Progenitor cell of endocrine pancreas (in vitro differentiated cells): ENCODE measurements at regions not wholly inside any gene's neighbourhood (a gene's known extent, or its start where the extent isn't known, plus 50 kb on each side); places are given as distances from the start of the nearest gene placed in this dataset.

Experiments
- DNase-seq: peaks from one replicate; pipeline ENCODE4 v3.0.0; 2021; ENCODE audit warnings: low spot score; ENCODE audit not compliant: unreplicated experiment
- H3K27ac Mint-ChIP-seq: 2 replicates; pipeline ENCODE4 v1.8.0; 2021; ENCODE audit warnings: mild to moderate bottlenecking, moderate library complexity, mixed read lengths
- H3K27me3 Mint-ChIP-seq: 2 replicates; pipeline ENCODE4 v1.8.0; 2021; ENCODE audit warnings: mixed read lengths
- H3K36me3 Mint-ChIP-seq: 2 replicates; pipeline ENCODE4 v1.8.0; 2022; ENCODE audit warnings: mixed read lengths; ENCODE audit not compliant: insufficient read depth
- H3K4me1 Mint-ChIP-seq: 2 replicates; pipeline ENCODE4 v1.8.0; 2021; ENCODE audit warnings: low read depth, mixed read lengths
- H3K4me3 Mint-ChIP-seq: 2 replicates; pipeline ENCODE4 v1.8.0; 2021; ENCODE audit warnings: low read depth, mild to moderate bottlenecking, moderate library complexity, mixed read lengths
- H3K9me3 Mint-ChIP-seq: 2 replicates; pipeline ENCODE4 v1.8.0; 2021; ENCODE audit warnings: low read depth, mixed read lengths
- TF ChIP-seq, protein P1 (sequence below): fragments of 200-600 bp; sonication (generic); IDR thresholded peaks from one replicate; pipeline ENCODE4 v1.5.0; 2021; ENCODE audit warnings: antibody characterized with exemption, mild to moderate bottlenecking; ENCODE audit not compliant: unreplicated experiment

DNA sequence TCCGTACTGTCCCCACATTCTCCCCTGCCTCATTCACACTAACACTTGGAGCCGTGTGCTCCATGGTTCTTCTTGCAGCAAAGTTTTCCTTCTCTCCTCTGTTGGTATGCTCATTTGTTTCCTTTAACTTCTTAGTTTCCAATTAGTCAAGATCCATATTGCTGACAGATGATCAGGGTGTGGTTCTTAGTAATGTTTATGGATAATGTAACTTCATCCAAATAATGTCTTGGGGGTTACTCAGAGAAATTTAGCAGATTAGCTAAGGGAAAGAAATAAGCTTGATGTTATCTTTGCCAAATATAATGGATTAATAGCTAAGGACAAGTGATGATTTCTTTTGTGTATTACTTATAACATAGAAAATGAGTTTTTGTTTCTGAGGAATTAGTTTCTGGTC lies 174.4 kb downstream of the NUFIP1 start:
- TF ChIP-seq, protein P1, sequence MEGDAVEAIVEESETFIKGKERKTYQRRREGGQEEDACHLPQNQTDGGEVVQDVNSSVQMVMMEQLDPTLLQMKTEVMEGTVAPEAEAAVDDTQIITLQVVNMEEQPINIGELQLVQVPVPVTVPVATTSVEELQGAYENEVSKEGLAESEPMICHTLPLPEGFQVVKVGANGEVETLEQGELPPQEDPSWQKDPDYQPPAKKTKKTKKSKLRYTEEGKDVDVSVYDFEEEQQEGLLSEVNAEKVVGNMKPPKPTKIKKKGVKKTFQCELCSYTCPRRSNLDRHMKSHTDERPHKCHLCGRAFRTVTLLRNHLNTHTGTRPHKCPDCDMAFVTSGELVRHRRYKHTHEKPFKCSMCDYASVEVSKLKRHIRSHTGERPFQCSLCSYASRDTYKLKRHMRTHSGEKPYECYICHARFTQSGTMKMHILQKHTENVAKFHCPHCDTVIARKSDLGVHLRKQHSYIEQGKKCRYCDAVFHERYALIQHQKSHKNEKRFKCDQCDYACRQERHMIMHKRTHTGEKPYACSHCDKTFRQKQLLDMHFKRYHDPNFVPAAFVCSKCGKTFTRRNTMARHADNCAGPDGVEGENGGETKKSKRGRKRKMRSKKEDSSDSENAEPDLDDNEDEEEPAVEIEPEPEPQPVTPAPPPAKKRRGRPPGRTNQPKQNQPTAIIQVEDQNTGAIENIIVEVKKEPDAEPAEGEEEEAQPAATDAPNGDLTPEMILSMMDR = no peak
- Mint-ChIP-seq H3K36me3 (no peaks in the 10 kb centered on the region), H3K4me3 (no peak overlapping the region), H3K9me3 (no peaks in the 10 kb centered on the region), H3K27me3 (no peaks in the 10 kb centered on the region), H3K27ac (no peak overlapping the region), H3K4me1 (peaks cover 21% of the 10 kb centered on the region)
- no peak for DNase-seq

DNA sequence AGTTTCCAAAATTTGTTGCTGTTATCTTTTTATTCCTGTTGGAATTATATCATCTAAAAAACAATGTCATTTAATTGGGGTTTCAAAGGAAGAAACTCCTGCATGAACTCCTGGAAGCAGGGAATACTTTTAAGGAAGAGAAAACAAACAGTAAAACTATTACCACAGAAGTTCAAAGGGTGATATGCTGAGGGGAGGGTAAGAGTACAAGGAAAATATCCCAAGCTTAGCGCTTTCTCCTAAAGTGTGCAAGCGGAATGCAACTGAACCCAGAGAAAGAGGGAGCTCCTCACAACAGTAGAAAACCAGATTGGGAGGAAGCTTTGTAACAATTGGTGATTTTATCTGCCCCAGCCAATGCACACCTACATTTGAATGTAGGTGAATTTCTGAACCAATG lies 175.1 kb downstream of the NUFIP1 start:
- DNase-seq = no peak
- TF ChIP-seq, protein P1 = no peak
- H3K27me3 Mint-ChIP-seq = no peaks in the 10 kb centered on the region
- peaks cover 24% of the 10 kb centered on the region for H3K4me1 Mint-ChIP-seq
- no peaks in the 10 kb centered on the region for H3K9me3 Mint-ChIP-seq
- no peak overlapping the region for H3K27ac Mint-ChIP-seq
- no peak overlapping the region for H3K4me3 Mint-ChIP-seq
- no peaks in the 10 kb centered on the region for H3K36me3 Mint-ChIP-seq

DNA sequence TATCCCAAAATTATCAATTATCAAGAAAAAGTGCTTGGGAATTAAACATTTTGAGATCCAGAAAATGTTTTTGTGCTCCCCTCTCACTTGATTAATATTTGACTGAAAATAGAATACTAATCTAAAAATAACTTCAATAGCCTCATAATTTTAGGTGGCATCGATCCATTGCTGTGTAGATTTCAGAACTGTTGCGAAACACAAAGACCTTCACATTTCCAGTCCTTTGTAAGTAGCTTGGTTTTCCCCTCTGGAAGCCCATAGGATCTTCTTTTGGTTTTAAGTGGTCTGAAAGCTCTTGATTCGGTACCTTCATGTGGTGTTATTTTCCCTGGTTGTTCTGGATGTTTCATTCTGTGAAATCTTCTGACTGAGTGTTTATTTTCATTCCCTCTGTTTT lies 176.5 kb downstream of the NUFIP1 start:
- Mint-ChIP-seq H3K27me3 (no peaks in the 10 kb centered on the region), H3K27ac (no peak overlapping the region), H3K36me3 (no peaks in the 10 kb centered on the region), H3K9me3 (no peaks in the 10 kb centered on the region), H3K4me3 (no peak overlapping the region), H3K4me1 (peaks cover 20% of the 10 kb centered on the region)
- no peak for DNase-seq
- TF ChIP-seq, protein P1 = no peak

DNA sequence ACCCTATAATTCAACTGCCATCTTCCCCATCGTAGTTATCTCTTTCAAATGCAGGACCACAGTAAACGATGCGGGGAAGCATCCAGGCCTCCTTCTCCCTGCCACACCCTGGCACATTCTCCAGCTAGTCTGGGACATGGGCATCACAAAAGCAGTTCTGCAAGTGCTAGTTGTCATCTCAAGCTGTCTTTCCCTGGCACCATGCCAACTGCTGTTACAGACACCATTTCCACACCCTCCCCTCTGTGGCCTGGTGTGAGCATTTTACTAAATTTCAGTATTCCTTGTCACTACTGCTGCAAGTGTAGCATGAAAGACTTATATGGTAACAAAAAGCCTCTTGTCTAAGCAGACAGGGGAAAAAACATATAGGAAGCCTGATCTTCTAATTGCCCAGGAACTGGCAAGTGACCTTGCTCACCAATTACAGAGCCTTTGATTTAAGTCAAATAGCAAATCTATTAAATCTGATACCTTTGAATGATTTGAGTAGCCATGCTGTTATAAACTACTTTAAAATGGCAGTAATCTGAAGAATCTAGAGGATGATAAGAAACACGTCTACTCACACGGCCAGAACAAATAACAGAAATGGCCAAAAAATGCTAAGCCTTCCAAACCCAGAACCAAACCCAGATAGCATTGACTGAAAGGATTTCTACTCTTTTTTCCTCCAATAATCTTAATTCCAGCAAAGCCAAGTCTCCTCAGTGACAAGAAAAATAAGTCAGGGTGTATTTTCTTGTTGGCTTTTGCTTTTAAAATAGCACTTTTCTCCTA lies 179.0 kb downstream of the NUFIP1 start:
- Mint-ChIP-seq H3K27me3 (no peaks in the 10 kb centered on the region), H3K9me3 (no peaks in the 10 kb centered on the region), H3K4me3 (no peak overlapping the region), H3K4me1 (peaks cover 15% of the 10 kb centered on the region), H3K27ac (peak overlapping the region; percentile 17), H3K36me3 (no peaks in the 10 kb centered on the region)
- no peak for DNase-seq
- TF ChIP-seq, protein P1 = no peak

DNA sequence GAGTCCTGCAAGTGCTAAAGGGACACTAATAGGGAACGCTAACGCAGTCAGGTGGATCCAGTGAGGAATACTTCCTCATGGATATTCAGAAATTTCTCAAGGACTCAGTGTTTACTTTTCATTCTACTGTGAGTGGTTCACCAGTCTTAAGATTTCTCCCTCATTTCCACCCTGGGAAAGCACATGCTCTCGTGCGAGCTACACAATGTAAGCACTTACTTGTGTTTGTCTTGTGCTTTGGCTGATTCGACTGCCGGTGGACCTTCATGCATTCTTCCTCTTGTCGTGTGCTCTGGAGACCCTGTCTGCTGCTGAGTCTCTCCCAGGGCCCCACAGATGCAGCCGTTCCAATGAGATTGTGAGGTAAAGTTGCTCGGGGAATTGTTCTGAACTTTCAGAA lies 180.1 kb downstream of the NUFIP1 start:
- DNase-seq = no peak
- H3K4me3 Mint-ChIP-seq = no peak overlapping the region
- TF ChIP-seq, protein P1 = no peak

More for the DNA sequence above, 180.1 kb downstream of the NUFIP1 start:
- Mint-ChIP-seq H3K27ac (no peak overlapping the region), H3K36me3 (no peaks in the 10 kb centered on the region), H3K27me3 (no peaks in the 10 kb centered on the region), H3K9me3 (no peaks in the 10 kb centered on the region), H3K4me1 (peaks cover 15% of the 10 kb centered on the region)
